ENCODE measurements at regions not wholly inside any gene's neighbourhood (a gene's known extent, or its start where the extent isn't known, plus 50 kb on each side); places are given as distances from the start of the nearest gene placed in this dataset.

- TF ChIP-seq REST (IDR thresholded peaks at IDR 0.05; ENCODE audit: insufficient read depth in 1 of 2, low read depth in 2 of 2, low read length in 1 of 2) (no peak), CTCF (IDR thresholded peaks at IDR 0.05) (no peak)
These were observed 760.8 kb upstream of the SEMA6D start for GRCh38 chr15:46956456-46956855.
